SU-DHL-6 (cell line): ENCODE measurements at regions not wholly inside any gene's neighbourhood (a gene's known extent, or its start where the extent isn't known, plus 50 kb on each side); places are given as distances from the start of the nearest gene placed in this dataset.

Source experiments
- CTCF ChIP-seq: fragments of 200-600 bp; sonication (generic); IDR thresholded peaks from one replicate; pipeline ENCODE4 v1.5.1; 2017; ENCODE audit warnings: antibody characterized with exemption, mild to moderate bottlenecking, low read length, moderate library complexity; ENCODE audit not compliant: insufficient read depth, poor library complexity, severe bottlenecking
- EZH2phosphoT487 ChIP-seq: fragments of 200-600 bp; sonication (generic), shearing (Covaris generic); conservative IDR thresholded peaks from 2 replicates; pipeline ENCODE4 v1.6.1; 2018; ENCODE audit warnings: mild to moderate bottlenecking, antibody characterized with exemption, low read length, moderate library complexity, mixed read lengths

GRCh38 chr16:51374790-51375189 lies 223.7 kb upstream of the SALL1 start:
- TF ChIP-seq EZH2phosphoT487 = no peak
- no peak for TF ChIP-seq CTCF
